C1 segment of cervical spinal cord (tissue), 14 donors: ENCODE measurements at regions not wholly inside any gene's neighbourhood (a gene's known extent, or its start where the extent isn't known, plus 50 kb on each side); places are given as distances from the start of the nearest gene placed in this dataset.

Experiments used
- DNase-seq, 14 donors: peaks; one replicate each; lab custom pipeline; 2025; lab: John Stamatoyannopoulos, UW

DNA sequence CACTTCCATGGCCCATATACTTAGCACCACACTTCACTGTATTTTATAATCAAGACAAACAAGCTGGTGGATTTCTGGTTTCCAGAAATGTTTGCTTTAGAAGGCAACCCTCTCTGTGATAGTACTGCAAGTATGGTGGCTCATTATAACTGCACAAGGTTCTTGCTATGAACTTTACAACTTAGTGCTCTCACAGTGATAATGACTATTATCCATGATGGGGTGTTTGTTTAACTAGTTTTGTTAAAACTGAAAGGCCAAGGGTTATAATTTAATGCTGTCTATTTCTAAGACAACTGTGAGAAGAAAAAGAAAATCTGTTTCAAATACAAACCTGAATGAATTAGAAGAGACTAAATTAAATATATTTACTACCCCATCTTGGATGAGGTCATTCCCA, 903.2 kb downstream of the ADGRL2 start:
- DNase-seq: no peak

DNA sequence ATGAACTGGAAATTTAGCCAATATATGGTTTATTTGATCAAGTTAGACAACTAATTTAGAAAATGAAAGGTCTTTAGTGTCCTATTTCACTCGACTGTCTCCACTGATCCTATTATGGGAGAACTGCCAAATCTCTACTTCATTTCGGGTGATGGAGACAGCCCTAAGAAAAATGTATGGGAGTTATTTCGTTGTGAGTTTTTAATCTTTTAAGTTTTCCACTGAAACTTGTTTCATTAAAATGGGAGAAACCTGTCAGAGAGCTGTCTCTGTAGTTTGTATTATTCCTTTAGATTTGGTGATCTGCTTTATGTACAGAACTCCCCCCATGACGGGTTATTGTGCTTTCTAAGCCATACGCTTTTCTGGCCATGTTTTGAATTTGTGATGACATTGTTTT, 899.7 kb downstream of the ADGRL2 start:
- no peak for DNase-seq

DNA sequence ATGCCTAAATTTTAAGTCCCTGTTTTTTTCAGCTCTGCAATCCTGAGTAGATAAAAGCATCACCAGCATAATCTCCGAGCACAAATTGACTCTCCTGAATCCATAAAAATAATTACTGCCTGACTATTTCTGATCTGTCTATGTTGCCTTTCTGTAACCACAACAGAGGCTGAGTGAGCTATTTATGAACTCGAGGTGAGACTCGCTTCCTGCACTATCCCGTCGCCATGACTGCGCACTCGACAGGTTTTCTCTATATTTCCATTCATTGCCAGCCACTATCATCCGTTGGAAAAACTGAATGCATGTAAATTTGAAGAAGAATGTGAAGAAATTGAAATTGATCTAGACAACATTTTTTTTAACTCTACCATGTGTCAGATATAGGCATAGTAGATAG, 897.2 kb downstream of the ADGRL2 start:
- DNase-seq: no peak

DNA sequence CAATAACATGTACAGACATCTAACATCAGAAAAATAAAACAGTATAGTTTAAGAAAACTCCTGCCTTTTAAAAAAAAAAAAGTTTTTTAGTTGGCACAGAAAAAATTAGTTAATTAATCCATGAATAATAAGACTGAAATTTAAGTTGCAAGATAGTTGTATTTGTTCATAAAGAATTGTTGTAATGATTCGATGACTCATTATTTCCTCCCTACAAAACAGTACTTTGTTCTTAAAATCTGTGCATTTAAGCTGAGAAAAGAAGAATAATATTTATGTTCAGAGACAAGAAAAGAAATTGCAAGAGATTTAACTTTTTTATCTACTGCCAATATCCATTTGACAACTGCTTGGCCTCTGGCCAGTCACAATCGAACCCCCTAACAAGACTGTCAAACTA, 894.7 kb downstream of the ADGRL2 start:
- DNase-seq: no peak

DNA sequence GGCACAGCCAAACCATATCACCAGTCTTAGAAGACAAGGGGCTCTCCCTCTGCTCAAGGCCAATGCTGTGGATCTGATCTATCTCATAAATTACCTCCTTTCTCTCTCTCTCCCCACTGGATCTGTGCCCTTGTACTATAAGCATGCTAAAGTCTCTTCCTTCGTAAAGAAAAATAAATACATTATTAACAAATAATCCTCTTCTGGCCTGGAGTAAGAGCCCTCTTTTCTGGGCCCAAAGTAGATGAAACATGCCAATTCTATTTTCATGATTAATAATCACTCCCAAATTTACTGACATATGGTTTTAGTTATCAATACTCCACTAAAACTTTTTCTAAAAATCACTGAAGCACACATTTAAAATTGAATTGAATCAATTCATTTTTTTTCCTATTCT, 889.7 kb downstream of the ADGRL2 start:
- DNase-seq: no peak

DNA sequence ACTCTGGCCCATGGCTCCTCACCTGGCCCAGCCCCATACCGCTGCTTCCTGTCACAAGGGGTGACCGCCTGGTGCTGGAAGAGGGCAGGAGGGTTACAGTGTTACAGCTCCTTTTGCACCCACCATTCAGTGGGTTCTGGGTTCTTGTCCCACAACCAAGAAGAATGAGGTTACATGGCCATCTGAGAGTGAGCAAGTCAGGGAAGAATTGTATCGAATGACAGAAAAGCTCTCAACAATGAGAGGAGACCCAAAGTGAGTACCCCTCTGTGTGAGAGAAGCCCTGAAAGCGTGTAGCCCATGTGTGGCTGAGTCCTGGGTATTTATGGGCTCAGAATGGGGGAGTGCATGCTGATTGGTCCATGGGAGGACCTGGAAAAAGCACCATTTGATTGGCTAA, 888.5 kb downstream of the ADGRL2 start:
- DNase-seq: no peak

DNA sequence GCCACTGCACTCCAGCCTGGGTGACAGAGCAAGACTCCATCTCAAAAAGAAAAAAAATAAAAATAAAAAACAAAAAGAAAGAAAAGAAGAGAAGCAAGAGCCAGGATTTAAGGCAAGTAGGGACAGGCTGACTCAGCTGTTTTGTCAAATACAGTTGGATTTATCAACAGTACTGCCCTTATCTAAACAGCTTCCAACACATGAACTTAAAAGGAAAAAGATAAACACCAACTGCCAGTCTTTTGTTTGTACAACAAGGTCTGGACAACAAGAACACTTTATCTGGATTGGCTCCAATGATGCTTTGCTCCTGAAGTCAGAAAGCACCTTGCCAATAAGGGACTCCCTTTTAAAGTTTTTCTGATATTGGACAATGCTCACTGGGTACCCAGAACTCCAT, 886.0 kb downstream of the ADGRL2 start:
- no peak for DNase-seq

DNA sequence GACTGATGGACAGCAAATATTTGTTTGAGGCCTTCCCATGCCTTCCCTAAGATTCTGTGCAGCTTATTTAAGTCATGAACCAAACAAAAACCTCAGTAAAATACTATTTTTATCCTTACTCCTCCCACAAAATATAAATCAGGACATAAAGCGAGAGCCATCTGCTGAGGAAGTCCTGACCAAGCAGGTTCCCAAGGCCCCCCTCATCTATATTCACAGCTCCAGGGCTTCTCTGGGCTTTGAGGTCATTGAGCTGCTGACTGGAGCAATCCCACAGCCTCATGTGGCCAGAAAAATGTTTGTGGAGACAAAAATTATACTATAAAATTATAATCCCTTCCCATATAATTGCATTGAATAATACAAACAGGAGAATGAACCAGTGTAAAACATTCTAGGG, 846.2 kb downstream of the ADGRL2 start:
- no peak for DNase-seq

DNA sequence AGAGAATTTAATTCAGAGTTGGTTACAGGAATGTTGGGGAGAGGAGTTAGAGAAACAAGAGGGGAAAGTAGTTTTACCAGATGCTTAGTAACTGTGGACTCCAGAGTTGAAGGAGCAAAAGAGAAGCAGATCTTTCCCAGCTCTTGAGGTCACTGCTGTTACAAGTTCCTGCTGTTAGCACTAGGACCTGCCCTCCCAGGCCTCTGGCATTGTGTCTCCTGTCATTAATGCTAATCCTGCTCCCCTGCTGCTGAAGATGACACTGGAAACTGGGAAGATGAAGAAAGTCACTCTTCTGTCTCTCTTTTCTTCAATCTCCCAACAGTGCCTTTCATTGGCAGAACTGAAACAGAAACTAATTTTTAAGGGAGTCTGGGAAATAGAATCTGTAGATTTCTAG, 845.6 kb downstream of the ADGRL2 start:
- DNase-seq: no peak

DNA sequence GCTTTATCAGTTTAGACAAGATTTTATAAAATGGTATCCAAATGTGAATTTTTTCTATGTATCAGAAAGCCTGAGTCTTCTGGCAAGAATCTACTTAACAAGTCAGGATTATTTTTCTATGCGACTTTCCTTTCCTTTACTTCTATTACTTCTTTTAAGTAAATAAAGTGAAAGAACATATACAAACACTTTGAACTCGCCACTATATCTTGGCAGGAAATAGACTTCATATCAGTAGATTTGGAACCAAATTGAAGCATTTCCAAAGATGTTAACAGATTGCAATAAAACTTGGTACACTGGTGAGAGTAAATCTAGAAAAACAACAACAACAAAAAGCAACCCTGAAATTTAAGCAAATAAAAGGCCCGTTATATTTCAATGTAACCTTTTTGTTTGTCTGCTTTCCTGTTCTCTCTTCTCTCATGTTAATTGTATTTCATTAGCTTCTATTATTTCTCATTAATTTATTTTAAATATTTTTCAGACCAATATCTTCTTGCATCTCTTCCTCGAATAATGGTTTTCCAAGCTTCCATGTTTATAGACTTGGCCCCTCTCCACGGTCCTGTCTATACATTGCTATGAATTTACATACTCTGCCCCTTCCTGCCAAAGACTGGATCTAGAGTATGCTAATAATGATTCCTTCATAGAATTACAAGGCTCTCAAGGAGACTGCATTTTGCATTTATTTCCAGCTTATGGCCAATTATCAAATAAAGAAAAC, 843.6 kb downstream of the ADGRL2 start:
- DNase-seq: no peak

DNA sequence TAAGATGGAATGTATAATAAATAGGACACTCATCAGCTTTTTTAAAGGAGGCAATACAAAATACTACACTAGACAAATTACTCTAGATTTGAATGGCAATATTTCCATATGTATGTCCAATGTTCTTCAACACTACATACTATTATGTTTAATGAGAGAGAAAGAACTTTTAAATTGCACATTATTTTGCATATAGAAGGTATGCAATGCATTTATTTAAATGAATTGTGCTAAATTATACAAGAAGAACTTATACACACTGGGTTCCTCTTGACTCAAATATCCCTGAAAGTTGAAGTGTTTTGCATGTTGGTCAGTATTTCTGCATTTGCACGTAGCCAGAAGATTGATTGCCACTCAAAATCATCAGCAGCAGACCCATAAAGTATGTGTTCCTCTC, 839.6 kb downstream of the ADGRL2 start:
- DNase-seq: no peak

DNA sequence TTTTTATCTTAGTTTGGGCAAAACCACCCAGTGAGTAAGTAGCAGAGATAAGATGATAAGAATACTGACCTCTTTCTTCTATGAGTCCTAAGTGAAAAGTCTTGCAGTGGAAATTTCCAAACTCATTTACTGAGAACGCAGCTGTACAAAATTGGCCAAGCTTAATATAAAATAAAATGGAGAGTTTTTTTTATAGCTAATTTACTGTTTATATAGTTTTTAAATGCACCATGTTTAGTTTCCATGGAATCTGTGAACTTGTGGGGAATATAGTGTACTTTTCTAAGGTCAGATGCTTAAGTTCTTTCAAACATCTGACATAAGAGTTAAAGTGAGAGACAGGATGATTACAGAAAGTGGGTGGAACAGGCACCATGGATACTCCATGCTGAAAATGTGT, 833.5 kb downstream of the ADGRL2 start:
- DNase-seq: no peak

DNA sequence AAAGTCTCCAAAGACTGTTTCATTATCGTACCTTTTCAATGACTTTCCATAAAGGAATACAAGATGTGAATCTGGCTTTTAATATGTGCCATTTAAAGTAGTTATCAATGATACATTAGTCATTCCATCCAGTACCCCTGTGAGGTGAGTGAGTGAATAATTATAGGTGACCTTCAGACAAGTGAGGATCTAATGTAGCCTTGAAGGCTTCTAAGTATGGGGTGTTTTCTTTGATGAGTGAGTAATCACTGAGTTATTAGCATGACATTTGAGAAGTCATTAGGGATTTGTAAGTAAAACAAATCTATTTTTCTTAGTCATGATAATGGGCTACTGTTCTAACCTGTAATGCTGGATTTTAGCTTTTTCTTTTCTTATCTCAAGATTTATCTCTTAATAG, 831.4 kb downstream of the ADGRL2 start:
- DNase-seq: no peak

DNA sequence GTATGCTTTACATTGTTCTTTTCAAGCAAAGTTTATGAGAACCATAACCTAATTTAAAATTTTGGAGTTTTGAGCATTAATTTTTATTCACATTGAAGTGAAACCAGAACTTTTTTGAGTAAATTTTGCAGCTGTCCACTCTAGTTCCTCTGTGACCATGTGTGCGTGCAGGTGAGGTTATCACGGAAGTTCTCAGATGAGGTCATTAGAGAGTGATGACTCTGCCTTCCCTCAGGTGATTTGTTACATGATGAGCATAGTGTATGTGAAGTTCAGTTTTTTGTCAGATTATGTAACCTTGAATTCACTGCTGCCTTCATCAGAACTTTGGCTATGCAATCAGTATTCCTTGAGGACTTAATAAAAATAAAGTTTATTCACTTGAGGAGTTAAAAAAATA, 828.2 kb downstream of the ADGRL2 start:
- DNase-seq: no peak

DNA sequence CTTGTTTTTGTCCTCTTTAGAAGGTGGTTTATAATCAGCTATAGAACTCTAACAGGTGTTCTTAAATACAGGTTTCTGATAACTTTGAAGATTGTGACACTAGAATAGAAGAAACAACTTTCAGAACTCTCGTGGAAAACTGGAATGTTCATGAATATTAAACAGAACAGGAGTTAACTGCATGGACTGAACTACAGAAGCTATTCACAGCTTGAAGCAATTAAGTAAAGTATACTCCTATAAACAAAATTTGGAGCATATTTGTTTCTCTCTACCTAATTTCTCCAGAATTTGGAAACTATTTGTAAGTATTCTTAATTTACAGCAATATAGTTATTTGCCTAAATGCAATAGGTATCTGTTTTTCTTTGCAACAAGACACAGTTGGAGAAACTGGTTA, 824.8 kb downstream of the ADGRL2 start:
- DNase-seq: no peak

DNA sequence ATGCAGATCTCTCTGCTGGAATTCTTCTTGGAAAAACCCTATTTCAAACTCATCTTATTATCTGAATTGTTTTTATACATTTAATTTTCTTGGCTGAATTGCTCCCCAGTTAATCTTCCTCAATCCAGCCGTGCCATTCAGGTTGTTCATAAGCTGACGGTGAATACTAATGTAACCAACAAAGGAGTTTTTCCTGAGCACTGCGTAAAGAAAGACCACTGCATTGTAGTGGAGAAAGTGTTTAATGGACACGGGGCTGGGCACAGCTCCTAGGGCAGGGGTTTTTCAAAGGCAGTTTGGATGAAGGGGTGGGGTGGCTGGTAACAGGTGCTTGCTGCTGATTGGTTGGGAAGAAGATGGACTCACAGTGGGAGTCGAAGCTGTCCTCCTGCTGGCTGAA, 820.3 kb downstream of the ADGRL2 start:
- DNase-seq: no peak

DNA sequence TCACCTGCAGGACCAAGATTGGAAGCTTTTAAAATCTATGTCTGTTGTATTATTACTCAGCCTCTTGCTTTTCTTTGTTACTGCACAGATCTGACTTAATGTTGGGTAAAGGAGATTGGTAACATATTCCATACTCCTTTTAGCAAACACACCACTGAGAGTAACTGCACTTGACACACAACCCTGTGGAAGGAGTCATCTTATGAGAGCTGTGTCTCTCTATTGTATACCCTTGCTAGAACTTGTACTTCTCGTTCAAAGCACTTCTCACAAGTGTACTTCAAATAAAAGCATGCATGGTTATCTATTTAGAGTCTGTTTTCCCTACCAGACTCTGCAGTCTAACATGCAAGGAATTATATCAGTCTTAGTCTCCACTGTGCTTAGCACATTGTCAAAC, 813.4 kb downstream of the ADGRL2 start:
- DNase-seq: no peak

DNA sequence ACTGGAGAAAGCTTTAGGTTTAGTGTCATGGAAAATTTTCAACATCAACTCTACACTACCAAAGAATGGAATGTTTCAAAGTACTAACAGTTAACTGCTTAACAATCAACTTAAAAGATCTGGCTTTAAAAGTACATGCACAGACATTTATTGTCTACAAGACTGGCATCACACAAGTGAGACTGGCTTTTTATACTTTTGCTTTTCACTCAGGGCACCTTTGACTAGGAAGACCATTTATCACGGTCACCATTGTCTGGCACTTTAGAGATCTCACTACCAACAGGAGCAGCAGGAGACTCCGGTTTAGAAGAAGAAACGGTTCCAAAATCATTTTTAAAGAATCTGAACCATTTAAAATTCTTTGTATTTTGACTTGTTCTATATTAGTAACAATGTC, 812.3 kb downstream of the ADGRL2 start:
- no peak for DNase-seq

DNA sequence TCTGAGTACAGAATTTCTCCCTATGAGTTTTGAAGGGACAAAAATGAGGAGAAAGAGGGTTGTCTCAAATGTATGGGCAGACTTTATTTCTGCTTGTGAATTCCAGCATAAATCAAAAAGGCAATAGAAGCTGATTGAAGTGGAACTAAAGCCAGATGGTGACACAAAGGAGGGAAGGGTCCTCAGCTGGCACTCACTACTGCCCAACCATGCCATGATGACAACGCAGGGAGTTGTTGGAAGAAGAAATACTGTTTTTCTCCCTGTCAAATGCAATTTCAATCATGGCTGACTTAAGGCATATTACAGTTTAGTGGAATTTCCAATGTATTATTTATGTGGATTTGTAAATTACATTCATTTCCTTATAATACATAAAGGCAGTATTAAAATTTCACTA, 805.8 kb downstream of the ADGRL2 start:
- DNase-seq: no peak

DNA sequence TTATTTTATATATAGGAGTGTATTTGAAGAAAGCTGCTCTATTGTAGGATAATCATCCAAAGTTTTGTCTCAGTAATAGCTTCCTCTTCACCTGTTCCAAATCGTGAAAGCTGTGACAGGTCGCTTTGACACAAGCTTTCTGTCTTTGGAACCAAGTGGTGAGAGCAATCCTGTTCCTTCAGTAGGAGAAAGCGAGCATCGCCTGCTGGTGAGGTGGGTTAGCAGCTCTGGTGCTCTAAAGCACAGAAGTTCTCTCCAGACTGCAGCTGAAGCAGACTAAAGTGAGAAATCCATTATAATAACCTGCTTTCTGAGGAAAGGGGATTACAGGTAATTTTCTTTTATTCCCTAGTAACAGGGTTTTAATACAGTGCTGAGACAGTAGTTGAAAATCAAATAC, 803.8 kb downstream of the ADGRL2 start:
- no peak for DNase-seq

DNA sequence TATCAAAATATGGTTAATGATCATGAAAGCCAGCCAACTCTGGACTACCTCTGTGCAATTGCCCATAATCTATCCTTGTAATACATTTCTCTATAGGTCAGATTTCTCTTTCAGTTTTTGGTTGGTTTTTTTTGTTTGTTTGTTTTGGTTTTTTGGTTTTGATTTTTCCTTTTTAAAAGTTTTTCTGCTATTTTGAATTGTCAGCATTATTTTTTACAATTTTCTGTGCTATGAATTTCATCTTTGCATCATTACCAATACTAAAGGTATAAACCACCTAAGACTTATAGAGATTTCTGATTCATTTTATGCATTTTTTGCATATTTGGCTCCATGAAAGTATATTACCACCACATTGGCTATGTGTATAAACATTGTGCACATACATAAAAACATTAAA, 799.6 kb downstream of the ADGRL2 start:
- no peak for DNase-seq

DNA sequence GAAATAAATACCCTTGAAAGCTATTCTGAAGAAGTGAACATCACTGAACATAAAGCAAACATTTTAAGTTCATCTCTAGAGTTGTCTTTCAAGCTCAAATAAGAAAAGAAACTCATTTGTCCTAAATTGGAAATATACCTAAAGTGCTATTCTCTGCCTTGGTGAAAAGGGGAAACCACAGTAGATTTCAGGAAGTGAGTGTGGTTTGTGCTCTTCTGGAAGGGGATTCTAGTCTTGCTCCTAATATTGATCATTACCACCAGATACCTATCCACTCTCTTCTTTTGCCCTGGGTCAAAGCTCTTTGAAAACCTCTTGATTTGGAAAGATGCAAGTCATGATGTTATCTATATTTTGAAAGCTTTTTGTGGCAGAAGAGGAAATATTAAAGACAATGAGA, 798.1 kb downstream of the ADGRL2 start:
- DNase-seq: no peak

DNA sequence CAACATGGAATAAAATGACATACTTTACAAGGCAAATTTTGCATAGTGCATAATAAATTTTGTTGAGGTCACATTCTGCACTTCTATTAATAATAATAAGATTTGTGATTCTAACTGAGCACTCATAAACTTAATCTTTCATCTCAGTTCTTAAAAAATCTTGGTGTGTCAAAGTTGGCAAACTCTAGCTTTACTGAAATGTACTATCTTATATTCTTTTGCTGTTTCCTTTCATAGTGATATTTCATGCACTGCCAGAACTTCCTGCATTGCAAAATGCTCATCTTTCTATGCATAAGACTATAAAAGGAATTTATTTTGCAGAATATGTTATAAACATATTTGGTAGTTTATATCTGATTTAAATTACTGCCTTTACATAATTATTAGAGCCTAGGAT, 797.6 kb downstream of the ADGRL2 start:
- no peak for DNase-seq

DNA sequence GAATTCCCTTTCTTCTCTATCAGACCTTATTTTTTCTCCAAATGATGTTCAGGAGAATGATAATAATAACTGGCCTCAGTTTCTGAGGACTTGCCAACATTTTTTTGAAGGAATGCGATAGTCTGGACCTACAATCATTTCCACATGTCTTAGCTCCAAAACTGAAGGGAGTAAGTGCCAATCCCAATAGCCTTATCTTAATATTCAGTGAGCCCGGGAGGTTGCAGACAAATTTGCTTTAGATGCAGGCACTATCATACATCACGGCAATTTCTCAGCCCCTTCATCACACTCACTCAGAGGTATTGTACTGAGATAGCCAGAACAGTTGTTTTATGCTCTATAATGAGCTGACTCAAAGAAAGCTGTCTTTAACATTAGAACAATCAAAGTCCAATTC, 796.9 kb downstream of the ADGRL2 start:
- no peak for DNase-seq
